EH (cell line): ENCODE measurements at regions not wholly inside any gene's neighbourhood (a gene's known extent, or its start where the extent isn't known, plus 50 kb on each side); places are given as distances from the start of the nearest gene placed in this dataset.
"Not testable (repeated sequence)": the region's sequence is repeated elsewhere in the genome, so short reads cannot be mapped to it uniquely, and the experiment has no call there.

ENCODE experiments used
- DNase-seq: peaks from one replicate; pipeline ENCODE4 v3.0.0-alpha.2; 2015; ENCODE audit warnings: low read depth

- peak; percentile 66 for DNase-seq
Observed at GRCh38 chr21:27067226-27067625, 100.3 kb upstream of the ADAMTS5 start.

GRCh38 chr21:27062443-27062842 is 95.6 kb upstream of the ADAMTS5 start:
- DNase-seq, result no peak

GRCh38 chr21:27061770-27062169 is 94.9 kb upstream of the ADAMTS5 start:
- no peak for DNase-seq

GRCh38 chr21:27060190-27060589 is 93.3 kb upstream of the ADAMTS5 start:
- DNase-seq, result peak; percentile 68

GRCh38 chr21:27058673-27059605 is 92.1 kb upstream of the ADAMTS5 start:
- DNase-seq, result peak; percentile 62

GRCh38 chr21:27057997-27058396 is 91.1 kb upstream of the ADAMTS5 start:
- no peak for DNase-seq

- peak; percentile 53 for DNase-seq
Observed at GRCh38 chr21:27047658-27048314, 80.9 kb upstream of the ADAMTS5 start.

- peak; percentile 61 for DNase-seq
Observed at GRCh38 chr21:27047283-27047657, 80.4 kb upstream of the ADAMTS5 start.

GRCh38 chr21:27045281-27045985 is 78.5 kb upstream of the ADAMTS5 start:
- DNase-seq, result no peak

- no peak for DNase-seq
Observed at GRCh38 chr21:27043377-27043776, 76.5 kb upstream of the ADAMTS5 start.

- DNase-seq, result no peak
Observed at GRCh38 chr21:27040738-27041469, 74.0 kb upstream of the ADAMTS5 start.

- DNase-seq, result no peak
Observed at GRCh38 chr21:27036736-27037301, 69.9 kb upstream of the ADAMTS5 start.

GRCh38 chr21:27035791-27036190 is 68.9 kb upstream of the ADAMTS5 start:
- DNase-seq, result no peak

GRCh38 chr21:27034796-27035195 is 67.9 kb upstream of the ADAMTS5 start:
- DNase-seq, result no peak

- no peak for DNase-seq
Observed at GRCh38 chr21:27033471-27033870, 66.6 kb upstream of the ADAMTS5 start.

- peak; percentile 57 for DNase-seq
Observed at GRCh38 chr21:27026501-27026900, 59.6 kb upstream of the ADAMTS5 start.

GRCh38 chr21:27025708-27026107 is 58.8 kb upstream of the ADAMTS5 start:
- DNase-seq, result not testable (repeated sequence)

GRCh38 chr21:27024971-27025370 is 58.1 kb upstream of the ADAMTS5 start:
- peak; percentile 66 for DNase-seq

- peak; percentile 88 for DNase-seq
Observed at GRCh38 chr21:27024301-27024700, 57.4 kb upstream of the ADAMTS5 start.

GRCh38 chr21:27023186-27023585 is 56.3 kb upstream of the ADAMTS5 start:
- peak; percentile 57 for DNase-seq

GRCh38 chr21:27021801-27022200 is 54.9 kb upstream of the ADAMTS5 start:
- DNase-seq, result no peak

- DNase-seq, result peak; percentile 32
Observed at GRCh38 chr21:27021046-27021445, 54.2 kb upstream of the ADAMTS5 start.
